ENCODE measurements at regions not wholly inside any gene's neighbourhood (a gene's known extent, or its start where the extent isn't known, plus 50 kb on each side); places are given as distances from the start of the nearest gene placed in this dataset.

DNA sequence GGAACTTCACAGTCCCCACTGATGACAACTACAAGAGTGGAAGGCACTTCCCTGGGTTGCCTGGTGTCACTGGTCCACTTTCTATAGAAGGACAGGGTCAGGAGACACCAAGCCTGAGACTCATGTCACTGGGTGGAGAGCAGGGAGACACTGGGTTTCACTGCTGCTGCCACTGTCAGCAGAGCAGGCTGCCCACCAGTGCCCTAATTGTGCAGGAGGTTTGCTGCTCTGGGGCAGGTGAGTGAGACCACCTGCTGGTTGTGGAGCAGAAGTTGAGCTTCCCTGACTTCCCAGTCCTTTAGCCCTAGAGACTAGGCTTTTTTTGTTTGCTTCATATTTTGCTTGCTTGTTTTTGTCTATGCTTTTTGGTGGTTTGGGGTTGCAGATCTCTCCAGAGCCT lies 528.4 kb upstream of the RGMA start:
- TF ChIP-seq, protein P1, sequence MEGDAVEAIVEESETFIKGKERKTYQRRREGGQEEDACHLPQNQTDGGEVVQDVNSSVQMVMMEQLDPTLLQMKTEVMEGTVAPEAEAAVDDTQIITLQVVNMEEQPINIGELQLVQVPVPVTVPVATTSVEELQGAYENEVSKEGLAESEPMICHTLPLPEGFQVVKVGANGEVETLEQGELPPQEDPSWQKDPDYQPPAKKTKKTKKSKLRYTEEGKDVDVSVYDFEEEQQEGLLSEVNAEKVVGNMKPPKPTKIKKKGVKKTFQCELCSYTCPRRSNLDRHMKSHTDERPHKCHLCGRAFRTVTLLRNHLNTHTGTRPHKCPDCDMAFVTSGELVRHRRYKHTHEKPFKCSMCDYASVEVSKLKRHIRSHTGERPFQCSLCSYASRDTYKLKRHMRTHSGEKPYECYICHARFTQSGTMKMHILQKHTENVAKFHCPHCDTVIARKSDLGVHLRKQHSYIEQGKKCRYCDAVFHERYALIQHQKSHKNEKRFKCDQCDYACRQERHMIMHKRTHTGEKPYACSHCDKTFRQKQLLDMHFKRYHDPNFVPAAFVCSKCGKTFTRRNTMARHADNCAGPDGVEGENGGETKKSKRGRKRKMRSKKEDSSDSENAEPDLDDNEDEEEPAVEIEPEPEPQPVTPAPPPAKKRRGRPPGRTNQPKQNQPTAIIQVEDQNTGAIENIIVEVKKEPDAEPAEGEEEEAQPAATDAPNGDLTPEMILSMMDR (conservative IDR thresholded peaks at IDR 0.05; ENCODE audit: low read length), result peak; percentile 43
- TF ChIP-seq EZH2phosphoT487 (IDR thresholded peaks at IDR 0.05; ENCODE audit: borderline replicate concordance), result no peak

Data from Loucy (cell line).